GM12865 (cell line): ENCODE measurements at regions not wholly inside any gene's neighbourhood (a gene's known extent, or its start where the extent isn't known, plus 50 kb on each side); places are given as distances from the start of the nearest gene placed in this dataset.

Experiments
- DNase-seq: peaks from one replicate; pipeline ENCODE4 v3.0.0; 2010; ENCODE audit warnings: low read depth
- H3K4me3 ChIP-seq: 2 replicates; pipeline ENCODE4 v1.5.1; 2011; ENCODE audit warnings: mild to moderate bottlenecking, low read depth, low read length, control low read depth
- CTCF ChIP-seq: IDR thresholded peaks from 2 replicates; pipeline ENCODE4 v1.5.1; 2011; ENCODE audit warnings: low read length, control low read depth, low read depth, inconsistent platforms; ENCODE audit not compliant: insufficient read depth; ENCODE audit errors: missing control alignments

- no peak for TF ChIP-seq CTCF
- no peak overlapping the region for H3K4me3 ChIP-seq
- DNase-seq: no peak
These were observed 225.1 kb downstream of the DIO2 start for GRCh38 chr14:79986251-79986650.

- H3K4me3 ChIP-seq: no peak overlapping the region
- TF ChIP-seq CTCF: no peak
- DNase-seq: no peak
These were observed 239.1 kb downstream of the DIO2 start for GRCh38 chr14:79972230-79972629.

GRCh38 chr14:79971330-79971729 is 240.0 kb downstream of the DIO2 start:
- H3K4me3 ChIP-seq: no peak overlapping the region
- no peak for TF ChIP-seq CTCF
- no peak for DNase-seq

- no peak overlapping the region for H3K4me3 ChIP-seq
- no peak for TF ChIP-seq CTCF
- no peak for DNase-seq
These were observed 243.9 kb downstream of the DIO2 start for GRCh38 chr14:79967453-79967852.

- no peak for TF ChIP-seq CTCF
- DNase-seq: no peak
- H3K4me3 ChIP-seq: no peak overlapping the region
These were observed 244.3 kb downstream of the DIO2 start for GRCh38 chr14:79967001-79967400.

GRCh38 chr14:79965896-79966295 is 245.4 kb downstream of the DIO2 start:
- no peak for TF ChIP-seq CTCF
- no peak for DNase-seq
- no peak overlapping the region for H3K4me3 ChIP-seq

- no peak overlapping the region for H3K4me3 ChIP-seq
- no peak for DNase-seq
- TF ChIP-seq CTCF: no peak
These were observed 250.1 kb downstream of the DIO2 start for GRCh38 chr14:79961197-79961596.
